Adipose tissue (tissue), 3 donors: ENCODE measurements at regions not wholly inside any gene's neighbourhood (a gene's known extent, or its start where the extent isn't known, plus 50 kb on each side); places are given as distances from the start of the nearest gene placed in this dataset.

ENCODE experiments used
- H3K27ac ChIP-seq: one replicate; pipeline ENCODE4 v1.5.1; 2013; ENCODE audit warnings: low read depth, low read length
- WGBS, 3 donors: extraction: QIAGEN DNeasy Blood & Tissue Kit; methylation state at CpG; one replicate each; pipeline ENCODE4 v1.1.7; 2013; 5-methylcytosine and 5-hydroxymethylcytosine counted together
- donor health status: healthy with polysubstance abuse.
- donor health status: Bipolar disorder and iron deficiency.
- donor health status: healthy.

DNA sequence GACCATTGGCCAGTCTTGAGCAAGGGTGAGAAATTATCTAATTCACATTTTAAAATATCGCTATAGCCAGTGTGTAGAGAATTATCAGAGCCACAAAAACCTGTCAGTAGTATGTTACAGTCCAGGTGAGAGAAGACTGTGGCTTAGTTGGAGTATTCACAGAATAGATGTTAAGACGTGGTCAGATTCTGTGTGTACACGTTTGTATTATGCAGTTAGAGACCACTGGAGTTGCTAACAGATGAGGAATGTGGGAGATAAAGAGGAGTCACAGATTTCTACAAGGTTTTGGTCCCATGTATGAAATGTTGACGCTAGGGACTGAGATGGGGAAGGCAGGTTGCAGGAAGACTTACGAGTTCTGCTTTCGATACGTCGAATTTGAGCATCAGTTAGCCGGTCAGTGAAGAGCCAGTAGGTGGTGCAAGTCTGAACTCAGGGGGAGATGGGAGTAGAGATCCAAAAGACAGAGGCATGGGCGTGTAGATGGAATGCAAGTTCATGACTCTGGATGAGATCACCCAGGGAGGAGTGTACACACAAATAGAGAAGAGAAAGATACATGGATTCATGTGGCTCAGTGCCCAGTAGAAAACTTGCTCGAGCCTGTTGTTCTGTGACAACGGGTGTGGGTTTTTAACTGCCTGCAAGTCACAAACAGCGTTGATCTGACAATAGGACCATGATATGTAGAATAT, 114.8 kb upstream of the FLRT2 start:
- no peak overlapping the region for H3K27ac ChIP-seq
- 51 to 65% (median 55%) methylated on average over 13 of the region's 13 CpGs for WGBS, 3 donors

GRCh38 chr14:85416771-85417170, 113.2 kb upstream of the FLRT2 start:
- WGBS, 3 donors = 14 to 44% (median 19%) methylated on average over 2 of the region's 2 CpGs
- H3K27ac ChIP-seq = no peak overlapping the region

DNA sequence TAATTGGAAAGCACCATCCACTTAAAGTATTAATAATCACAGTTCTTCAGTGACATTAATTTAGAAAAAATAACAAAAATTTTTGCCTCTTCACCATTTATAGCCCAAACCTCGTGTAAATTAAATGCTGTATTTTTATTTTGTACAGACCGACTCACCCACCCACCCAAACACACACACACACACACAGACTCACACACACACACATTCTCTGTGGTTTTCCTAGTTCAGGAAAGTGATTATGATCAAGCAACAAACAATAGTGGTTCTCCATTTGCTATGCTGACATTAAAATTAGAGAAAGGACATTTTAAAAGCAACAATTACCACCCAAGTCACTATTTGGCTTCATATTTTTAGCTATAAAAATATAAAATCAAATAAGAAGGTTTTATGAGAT, 112.5 kb upstream of the FLRT2 start:
- WGBS, 3 donors = 49 to 79% (median 54%) methylated on average over 2 of the region's 2 CpGs
- H3K27ac ChIP-seq = no peak overlapping the region

DNA sequence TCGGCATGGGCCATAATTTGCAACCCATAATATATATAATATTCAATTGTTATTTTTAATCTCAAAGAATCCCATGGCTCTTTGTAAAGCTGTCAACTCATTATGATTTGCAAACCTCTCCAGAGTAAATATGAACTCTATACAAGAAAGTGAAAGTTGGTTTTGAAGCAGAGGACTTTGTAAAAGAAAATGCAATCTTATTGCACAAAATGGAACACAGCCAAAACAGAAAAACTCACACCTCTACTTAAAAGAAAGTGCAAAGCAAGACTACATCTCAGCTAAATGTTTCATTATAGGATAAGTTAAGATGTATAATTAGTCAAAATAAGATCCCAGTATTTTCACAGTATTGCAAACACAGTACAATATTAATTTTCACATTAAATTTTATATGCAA, 111.2 kb upstream of the FLRT2 start:
- WGBS, 3 donors = 85 to 96% (median 95%) methylated on average over 1 of the region's 1 CpG
- no peak overlapping the region for H3K27ac ChIP-seq

DNA sequence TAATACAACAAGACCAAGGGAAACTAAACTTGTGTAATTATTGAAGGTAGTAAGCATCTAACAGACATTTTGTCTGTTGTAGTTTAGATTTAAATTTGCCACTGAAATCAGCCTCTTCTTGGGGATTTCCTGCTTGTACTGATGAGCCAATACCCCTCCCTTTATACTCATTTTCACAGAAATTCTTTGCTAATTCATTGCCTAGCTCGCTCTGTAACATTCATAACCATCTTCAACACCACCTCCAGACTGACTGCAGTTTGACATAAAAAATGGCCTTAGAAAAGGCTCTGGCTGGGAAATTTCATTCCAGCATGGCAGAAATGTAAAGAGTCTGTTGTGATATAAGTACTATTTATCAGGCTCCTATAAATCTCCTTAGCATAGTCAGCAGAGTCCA, 109.7 kb upstream of the FLRT2 start:
- 85 to 100% (median 90%) methylated on average over 1 of the region's 1 CpG for WGBS, 3 donors
- no peak overlapping the region for H3K27ac ChIP-seq

DNA sequence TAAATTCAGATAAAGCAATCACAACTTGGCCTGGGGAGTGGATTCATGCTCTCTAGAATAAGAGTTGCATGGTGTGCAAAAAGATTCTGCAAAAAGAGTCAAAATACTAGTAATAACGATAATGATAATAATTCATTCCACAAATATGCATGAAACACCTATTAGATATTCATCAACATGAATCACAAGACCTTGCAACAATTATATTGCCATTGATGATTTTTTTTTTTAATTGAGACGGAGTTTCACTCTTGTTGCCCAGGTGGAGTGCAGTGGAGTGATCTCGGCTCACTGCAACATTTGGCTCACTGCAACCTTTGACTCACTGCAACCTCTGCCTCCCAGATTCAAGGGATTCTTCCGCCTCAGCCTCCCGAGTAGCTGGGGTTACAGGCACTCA, 109.2 kb upstream of the FLRT2 start:
- WGBS, 3 donors = 95 to 97% (median 96%) methylated on average over 5 of the region's 5 CpGs

GRCh38 chr14:85421186-85421877, 108.6 kb upstream of the FLRT2 start:
- 90 to 100% (median 98%) methylated on average over 3 of the region's 3 CpGs for WGBS, 3 donors
- no peak overlapping the region for H3K27ac ChIP-seq

More for the DNA sequence above, 109.2 kb upstream of the FLRT2 start:
- no peak overlapping the region for H3K27ac ChIP-seq

- 95 to 100% (median 95%) methylated on average over 3 of the region's 3 CpGs for WGBS, 3 donors
- no peak overlapping the region for H3K27ac ChIP-seq
Observed at GRCh38 chr14:85423889-85424288, 106.1 kb upstream of the FLRT2 start.

GRCh38 chr14:85425507-85425906, 104.4 kb upstream of the FLRT2 start:
- 83 to 89% (median 85%) methylated on average over 3 of the region's 3 CpGs for WGBS, 3 donors
- H3K27ac ChIP-seq = no peak overlapping the region

- whole genome bisulfite sequencing, 3 donors = 68 to 77% (median 68%) methylated on average over 4 of the region's 4 CpGs
- no peak overlapping the region for H3K27ac ChIP-seq
Observed at GRCh38 chr14:85426068-85426935, 103.6 kb upstream of the FLRT2 start.

DNA sequence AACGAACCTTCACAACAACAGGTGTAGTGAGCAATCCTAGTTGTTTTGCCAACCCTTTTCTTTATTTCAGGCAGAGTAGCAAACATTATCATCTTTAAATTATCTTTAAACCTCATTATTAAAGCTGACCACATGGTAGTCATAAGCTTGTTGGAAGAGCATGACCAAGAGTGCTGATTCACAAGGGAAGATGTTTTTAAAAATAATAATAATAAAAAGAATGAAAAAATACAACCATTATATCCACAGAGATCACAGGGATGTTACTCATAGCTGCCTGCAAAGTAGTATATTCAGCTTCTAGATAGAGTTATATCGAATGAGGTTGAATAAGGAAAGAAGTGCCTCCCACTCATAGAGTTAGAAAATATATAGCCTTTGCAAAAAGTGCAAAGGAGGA, 101.0 kb upstream of the FLRT2 start:
- no peak overlapping the region for H3K27ac ChIP-seq
- 79 to 86% (median 81%) methylated on average over 2 of the region's 2 CpGs for WGBS, 3 donors

GRCh38 chr14:85437148-85437547, 92.8 kb upstream of the FLRT2 start:
- H3K27ac ChIP-seq = no peak overlapping the region
- 88 to 96% (median 93%) methylated on average over 1 of the region's 1 CpG for WGBS, 3 donors

DNA sequence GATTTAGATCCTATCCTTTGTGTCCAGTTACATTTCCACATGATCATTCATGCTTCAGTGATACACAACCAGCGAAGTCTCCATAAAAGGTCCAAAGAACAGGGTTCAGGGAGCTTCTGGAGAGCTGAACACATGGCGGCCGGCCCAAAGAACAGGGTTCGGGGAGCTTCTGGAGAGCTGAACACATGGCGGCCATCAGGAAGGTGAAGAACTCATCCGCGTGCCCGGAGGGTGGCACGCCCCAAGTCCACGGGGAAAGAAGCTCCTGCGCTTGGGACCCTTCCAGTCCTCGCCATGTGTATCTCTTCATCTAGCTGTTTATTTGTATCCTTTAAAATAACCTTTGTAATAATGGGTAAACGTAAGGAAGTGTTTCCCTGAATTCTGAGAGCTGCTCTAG, 91.9 kb upstream of the FLRT2 start:
- no peak overlapping the region for H3K27ac ChIP-seq
- 93 to 97% (median 93%) methylated on average over 13 of the region's 13 CpGs for WGBS, 3 donors

DNA sequence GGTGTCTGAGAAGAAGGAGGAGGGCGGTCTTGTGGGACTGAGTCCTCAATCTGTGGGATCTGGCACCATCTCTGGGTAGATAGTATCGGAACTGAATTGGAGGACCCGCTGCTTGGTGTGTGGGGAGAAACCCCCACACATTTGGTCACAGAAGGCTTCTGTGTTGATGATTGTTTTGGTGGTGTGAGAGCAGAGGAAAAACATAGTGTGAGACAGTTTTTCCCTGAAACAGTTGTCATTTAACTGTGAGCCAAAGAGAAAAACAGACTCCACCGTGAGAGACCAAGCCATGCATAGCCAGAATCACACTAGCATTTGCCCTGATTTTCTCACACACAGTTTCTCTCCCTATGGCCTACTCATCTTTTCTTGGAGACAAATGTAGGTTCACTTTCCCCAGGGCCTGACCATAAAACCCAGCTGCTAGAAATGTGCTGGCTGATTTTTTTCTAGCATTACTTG, 91.4 kb upstream of the FLRT2 start:
- no peak overlapping the region for H3K27ac ChIP-seq
- 75 to 91% (median 86%) methylated on average over 4 of the region's 4 CpGs for WGBS, 3 donors

- WGBS, 3 donors = 67 to 94% (median 93%) methylated on average over 4 of the region's 4 CpGs
- H3K27ac ChIP-seq = no peak overlapping the region
Observed at GRCh38 chr14:85439696-85440328, 90.1 kb upstream of the FLRT2 start.

DNA sequence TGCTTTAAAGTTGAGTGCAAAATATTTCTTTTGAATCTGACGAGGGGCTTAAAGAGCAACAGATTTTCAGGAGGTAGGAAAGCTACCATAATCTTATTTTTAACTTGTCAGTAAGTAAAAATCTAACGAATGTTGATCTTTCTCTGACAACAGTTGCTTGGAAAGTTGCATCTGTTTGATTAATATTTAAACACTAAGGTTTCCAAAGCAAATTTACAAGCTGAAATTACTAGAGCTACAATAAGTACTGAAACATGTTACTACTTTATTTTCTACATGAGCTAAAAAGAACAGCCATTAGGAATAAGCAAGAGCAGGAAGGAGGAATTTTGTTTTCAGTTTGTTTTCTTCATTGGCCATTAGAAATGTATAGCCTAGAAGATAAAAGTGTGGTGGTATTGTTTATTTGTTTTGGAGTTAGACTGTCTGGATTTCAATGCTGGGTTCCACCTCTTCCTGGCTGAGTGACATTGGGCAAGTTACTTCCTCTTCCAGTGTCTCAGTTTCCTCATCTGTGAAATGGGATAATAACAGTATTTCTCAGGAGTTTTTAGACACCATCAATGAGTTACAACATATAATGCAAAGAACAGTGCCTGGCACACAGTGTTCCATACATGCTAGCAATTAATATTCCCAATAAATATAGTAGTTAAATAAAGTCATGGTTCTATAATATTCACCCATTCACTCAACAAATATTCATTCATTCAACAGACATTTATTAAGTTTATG, 87.9 kb upstream of the FLRT2 start:
- H3K27ac ChIP-seq = no peak overlapping the region
- WGBS, 3 donors = 22 to 91% (median 85%) methylated on average over 2 of the region's 2 CpGs

- 93 to 95% (median 93%) methylated on average over 1 of the region's 1 CpG for WGBS, 3 donors
- no peak overlapping the region for H3K27ac ChIP-seq
Observed at GRCh38 chr14:85442996-85443395, 86.9 kb upstream of the FLRT2 start.

DNA sequence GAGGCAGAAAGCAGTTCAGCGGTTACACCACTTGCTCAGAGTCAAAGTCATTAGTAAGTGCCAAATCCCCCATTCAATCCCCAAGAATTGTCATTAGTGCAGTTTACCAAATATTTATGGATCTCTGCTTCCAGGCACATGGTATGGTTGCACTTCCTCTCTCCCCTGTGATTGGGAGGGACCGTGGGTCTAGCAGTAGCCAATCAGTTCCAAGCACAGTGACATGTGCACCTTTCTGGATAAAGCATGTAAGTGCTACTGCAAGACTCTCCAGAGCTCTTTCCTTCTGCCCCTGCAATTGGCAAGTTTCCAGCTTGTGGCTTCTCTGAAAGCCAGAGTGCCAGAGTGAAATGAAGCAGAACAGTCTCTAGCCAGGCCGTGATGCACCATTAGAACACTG, 85.3 kb upstream of the FLRT2 start:
- H3K27ac ChIP-seq = no peak overlapping the region
- WGBS, 3 donors = 50 to 83% (median 59%) methylated on average over 3 of the region's 3 CpGs
